ENCODE measurements at regions not wholly inside any gene's neighbourhood (a gene's known extent, or its start where the extent isn't known, plus 50 kb on each side); places are given as distances from the start of the nearest gene placed in this dataset.

GRCh38 chr13:26967119-26968038 lies 204.2 kb downstream of the USP12 start:
- TF ChIP-seq CTCF (IDR thresholded peaks at IDR 0.05; ENCODE audit: low read depth, low read length) (no peak), EZH2phosphoT487 (IDR thresholded peaks at IDR 0.05; ENCODE audit: low read depth) (no peak)

Data from OCI-LY3 (cell line).